HEK293 (cell line): ENCODE measurements at regions not wholly inside any gene's neighbourhood (a gene's known extent, or its start where the extent isn't known, plus 50 kb on each side); places are given as distances from the start of the nearest gene placed in this dataset.

ENCODE experiments used
- CTCF ChIA-PET: fragments of 350-600 bp; formaldehyde crosslinking; extraction: SDS; loops from one replicate; lab custom pipeline; 2021; ENCODE audit warnings: antibody characterized with exemption; lab: Yijun Ruan, JAX
- POLR2A ChIA-PET: fragments of 300-600 bp; formaldehyde crosslinking; extraction: SDS; loops from one replicate; lab custom pipeline; 2020; ENCODE audit warnings: antibody characterized with exemption, inconsistent platforms; lab: Yijun Ruan, JAX
- H3K27ac ChIP-seq: fragments of 200-500 bp; sonication (Bioruptor generic); 2 replicates; pipeline ENCODE4 v1.5.1; 2014; ENCODE audit warnings: low read depth, low read length, control low read depth, inconsistent platforms; ENCODE audit errors: extremely low read depth
- H3K36me3 ChIP-seq, 2 experiments: fragments of 200-500 bp in 1 of 2; sonication (Bioruptor generic) in 1 of 2; 1 replicate in 1 of 2; 2 replicates in 1 of 2; pipeline ENCODE4 v1.5.1; 2014 to 2017; ENCODE audit warnings: inconsistent platforms in 2 of 2, low read length in 2 of 2; ENCODE audit not compliant: control insufficient read depth in 2 of 2, insufficient read depth in 1 of 2
- H3K4me1 ChIP-seq: fragments of 200-500 bp; sonication (Bioruptor generic); 2 replicates; pipeline ENCODE4 v1.5.1; 2014; ENCODE audit warnings: mild to moderate bottlenecking, low read length, inconsistent platforms; ENCODE audit not compliant: control insufficient read depth, insufficient read depth
- H3K4me3 ChIP-seq: 2 replicates; pipeline ENCODE4 v1.5.1; 2011; ENCODE audit warnings: low read depth, mild to moderate bottlenecking, control low read depth, low read length, moderate library complexity
- H3K9me3 ChIP-seq: fragments of 200-500 bp; sonication (Bioruptor generic); 2 replicates; pipeline ENCODE4 v1.5.1; 2014; ENCODE audit warnings: low read depth, low read length, inconsistent platforms; ENCODE audit not compliant: control insufficient read depth, insufficient read depth
- BCL11A ChIP-seq: fragments of 450-650 bp; formaldehyde crosslinking; IDR thresholded peaks from 2 replicates; pipeline ENCODE4 v1.5.1; 2016; ENCODE audit warnings: low read depth, missing biosample characterization, missing genetic modification characterization
- BCL6B ChIP-seq: fragments of 450-650 bp; formaldehyde crosslinking; IDR thresholded peaks from 2 replicates; pipeline ENCODE4 v1.5.1; 2017; ENCODE audit warnings: missing biosample characterization, missing genetic modification characterization
- EGR2 ChIP-seq: fragments of 450-650 bp; formaldehyde crosslinking; IDR thresholded peaks from 2 replicates; pipeline ENCODE4 v1.5.1; 2016; ENCODE audit warnings: low read depth, missing biosample characterization, missing genetic modification characterization
- GLIS1 ChIP-seq: fragments of 450-650 bp; formaldehyde crosslinking; IDR thresholded peaks from 2 replicates; pipeline ENCODE4 v1.5.1; 2016; ENCODE audit warnings: missing biosample characterization, missing genetic modification characterization
- KLF1 ChIP-seq: fragments of 450-650 bp; formaldehyde crosslinking; IDR thresholded peaks from 2 replicates; pipeline ENCODE4 v1.5.1; 2016; ENCODE audit warnings: missing biosample characterization, missing genetic modification characterization
- SALL2 ChIP-seq: fragments of 450-650 bp; formaldehyde crosslinking; IDR thresholded peaks from 2 replicates; pipeline ENCODE4 v1.5.0; 2017; ENCODE audit warnings: missing biosample characterization, mild to moderate bottlenecking, missing genetic modification characterization, borderline replicate concordance
- SCRT1 ChIP-seq: fragments of 450-650 bp; formaldehyde crosslinking; IDR thresholded peaks from 2 replicates; pipeline ENCODE4 v1.5.1; 2016; ENCODE audit warnings: missing biosample characterization, missing genetic modification characterization, borderline replicate concordance
- WT1 ChIP-seq: fragments of 450-650 bp; formaldehyde crosslinking; IDR thresholded peaks from 2 replicates; pipeline ENCODE4 v1.5.1; 2016; ENCODE audit warnings: missing biosample characterization, missing genetic modification characterization
- ZFHX2 ChIP-seq: fragments of 450-650 bp; formaldehyde crosslinking; conservative IDR thresholded peaks from 2 replicates; pipeline ENCODE4 v1.5.1; 2016; ENCODE audit warnings: missing biosample characterization, missing genetic modification characterization
- ZIC2 ChIP-seq: fragments of 450-650 bp; formaldehyde crosslinking; IDR thresholded peaks from 2 replicates; pipeline ENCODE4 v1.5.1; 2016; ENCODE audit warnings: missing biosample characterization, missing genetic modification characterization
- ZNF24 ChIP-seq: fragments of 450-650 bp; formaldehyde crosslinking; IDR thresholded peaks from 2 replicates; pipeline ENCODE4 v1.5.1; 2016; ENCODE audit warnings: missing biosample characterization, missing genetic modification characterization
- ZNF324 ChIP-seq: fragments of 450-650 bp; formaldehyde crosslinking; IDR thresholded peaks from 2 replicates; pipeline ENCODE4 v1.5.1; 2016; ENCODE audit warnings: missing biosample characterization, missing genetic modification characterization
- ZNF341 ChIP-seq: fragments of 450-650 bp; formaldehyde crosslinking; IDR thresholded peaks from 2 replicates; pipeline ENCODE4; 2016; ENCODE audit warnings: low read depth, missing biosample characterization, missing genetic modification characterization
- ZNF423 ChIP-seq: fragments of 450-650 bp; formaldehyde crosslinking; IDR thresholded peaks from 2 replicates; pipeline ENCODE4 v1.5.1; 2016; ENCODE audit warnings: missing biosample characterization, missing genetic modification characterization
- ZNF558 ChIP-seq: fragments of 450-650 bp; formaldehyde crosslinking; IDR thresholded peaks from 2 replicates; pipeline ENCODE4 v1.5.1; 2016; ENCODE audit warnings: missing biosample characterization, missing genetic modification characterization
- ZNF600 ChIP-seq: fragments of 450-650 bp; formaldehyde crosslinking; IDR thresholded peaks from 2 replicates; pipeline ENCODE4 v1.5.1; 2016; ENCODE audit warnings: missing biosample characterization, missing genetic modification characterization
- ZNF777 ChIP-seq: fragments of 450-650 bp; formaldehyde crosslinking; IDR thresholded peaks from 2 replicates; pipeline ENCODE4 v1.5.1; 2017; ENCODE audit warnings: missing biosample characterization, missing genetic modification characterization, borderline replicate concordance
- ZXDB ChIP-seq: fragments of 450-650 bp; formaldehyde crosslinking; IDR thresholded peaks from 2 replicates; pipeline ENCODE4 v1.5.1; 2016; ENCODE audit warnings: missing biosample characterization, missing genetic modification characterization
- TF ChIP-seq, protein P1 (sequence below): fragments of 450-650 bp; formaldehyde crosslinking; IDR thresholded peaks from 2 replicates; pipeline ENCODE4 v1.5.1; 2016; ENCODE audit warnings: missing biosample characterization, missing genetic modification characterization
- TF ChIP-seq, protein P2 (sequence below): fragments of 450-650 bp; formaldehyde crosslinking; IDR thresholded peaks from 2 replicates; pipeline ENCODE4 v1.5.1; 2016; ENCODE audit warnings: missing biosample characterization, missing genetic modification characterization
- TF ChIP-seq, protein P3 (sequence below): fragments of 450-650 bp; formaldehyde crosslinking; IDR thresholded peaks from 2 replicates; pipeline ENCODE4 v1.5.1; 2016; ENCODE audit warnings: missing biosample characterization, missing genetic modification characterization, low read depth

GRCh38 chr12:124481772-124482566 lies 85.4 kb downstream of the NCOR2 start:
- CTCF ChIA-PET = no interaction called here
- Histone ChIP-seq H3K4me1 (no peaks in the 10 kb centered on the region), H3K4me3 (no peak overlapping the region), H3K36me3 (peaks cover 0 to 72% of the 10 kb centered on the region in 2 experiments; a peak in 2 of 3 replicates), H3K27ac (no peak overlapping the region), H3K9me3 (no peaks in the 10 kb centered on the region)
- TF ChIP-seq, protein P1, sequence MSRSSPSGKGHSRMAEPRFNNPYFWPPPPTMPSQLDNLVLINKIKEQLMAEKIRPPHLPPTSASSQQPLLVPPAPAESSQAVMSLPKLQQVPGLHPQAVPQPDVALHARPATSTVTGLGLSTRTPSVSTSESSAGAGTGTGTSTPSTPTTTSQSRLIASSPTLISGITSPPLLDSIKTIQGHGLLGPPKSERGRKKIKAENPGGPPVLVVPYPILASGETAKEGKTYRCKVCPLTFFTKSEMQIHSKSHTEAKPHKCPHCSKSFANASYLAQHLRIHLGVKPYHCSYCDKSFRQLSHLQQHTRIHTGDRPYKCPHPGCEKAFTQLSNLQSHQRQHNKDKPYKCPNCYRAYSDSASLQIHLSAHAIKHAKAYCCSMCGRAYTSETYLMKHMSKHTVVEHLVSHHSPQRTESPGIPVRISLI (tag by site-specific recombination) = no peak
- peak; percentile 36; the same call in 1 of the 2 replicates for TF ChIP-seq ZFHX2
- peak; percentile 68 for TF ChIP-seq EGR2 (tag by site-specific recombination)
- POLR2A ChIA-PET = interaction anchor here (0.5 kb wide), 1 partner anchor 476 kb away, joined by 4 read pairs; no protein-coding TSS in a partner anchor

GRCh38 chr12:124481257-124481750 lies 86.1 kb downstream of the NCOR2 start:
- TF ChIP-seq ZIC2 (tag by site-specific recombination) = peak; percentile 99
- TF ChIP-seq ZNF341 (tag by site-specific recombination) = peak; percentile 46; the same call in 1 of the 2 replicates
- TF ChIP-seq, protein P2, sequence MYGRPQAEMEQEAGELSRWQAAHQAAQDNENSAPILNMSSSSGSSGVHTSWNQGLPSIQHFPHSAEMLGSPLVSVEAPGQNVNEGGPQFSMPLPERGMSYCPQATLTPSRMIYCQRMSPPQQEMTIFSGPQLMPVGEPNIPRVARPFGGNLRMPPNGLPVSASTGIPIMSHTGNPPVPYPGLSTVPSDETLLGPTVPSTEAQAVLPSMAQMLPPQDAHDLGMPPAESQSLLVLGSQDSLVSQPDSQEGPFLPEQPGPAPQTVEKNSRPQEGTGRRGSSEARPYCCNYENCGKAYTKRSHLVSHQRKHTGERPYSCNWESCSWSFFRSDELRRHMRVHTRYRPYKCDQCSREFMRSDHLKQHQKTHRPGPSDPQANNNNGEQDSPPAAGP = 0 out of 2 replicates have a peak, but pooled peaks have one; percentile 5
- no peak for TF ChIP-seq ZNF24 (tag by site-specific recombination)
- TF ChIP-seq, protein P3, sequence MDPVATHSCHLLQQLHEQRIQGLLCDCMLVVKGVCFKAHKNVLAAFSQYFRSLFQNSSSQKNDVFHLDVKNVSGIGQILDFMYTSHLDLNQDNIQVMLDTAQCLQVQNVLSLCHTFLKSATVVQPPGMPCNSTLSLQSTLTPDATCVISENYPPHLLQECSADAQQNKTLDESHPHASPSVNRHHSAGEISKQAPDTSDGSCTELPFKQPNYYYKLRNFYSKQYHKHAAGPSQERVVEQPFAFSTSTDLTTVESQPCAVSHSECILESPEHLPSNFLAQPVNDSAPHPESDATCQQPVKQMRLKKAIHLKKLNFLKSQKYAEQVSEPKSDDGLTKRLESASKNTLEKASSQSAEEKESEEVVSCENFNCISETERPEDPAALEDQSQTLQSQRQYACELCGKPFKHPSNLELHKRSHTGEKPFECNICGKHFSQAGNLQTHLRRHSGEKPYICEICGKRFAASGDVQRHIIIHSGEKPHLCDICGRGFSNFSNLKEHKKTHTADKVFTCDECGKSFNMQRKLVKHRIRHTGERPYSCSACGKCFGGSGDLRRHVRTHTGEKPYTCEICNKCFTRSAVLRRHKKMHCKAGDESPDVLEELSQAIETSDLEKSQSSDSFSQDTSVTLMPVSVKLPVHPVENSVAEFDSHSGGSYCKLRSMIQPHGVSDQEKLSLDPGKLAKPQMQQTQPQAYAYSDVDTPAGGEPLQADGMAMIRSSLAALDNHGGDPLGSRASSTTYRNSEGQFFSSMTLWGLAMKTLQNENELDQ = no peak
- 0 out of 2 replicates have a peak, but pooled peaks have one; percentile 3 for TF ChIP-seq ZNF600 (tag by site-specific recombination)
- TF ChIP-seq KLF1 (tag by site-specific recombination) = no peak
- TF ChIP-seq GLIS1 (tag by site-specific recombination) = peak; percentile 90
- Histone ChIP-seq H3K9me3 (no peaks in the 10 kb centered on the region), H3K27ac (no peak overlapping the region), H3K36me3 (peaks cover 0 to 73% of the 10 kb centered on the region in 2 experiments; a peak in 2 of 3 replicates), H3K4me1 (no peaks in the 10 kb centered on the region), H3K4me3 (no peak overlapping the region)
- CTCF ChIA-PET = no interaction called here
- POLR2A ChIA-PET = no interaction called here

DNA sequence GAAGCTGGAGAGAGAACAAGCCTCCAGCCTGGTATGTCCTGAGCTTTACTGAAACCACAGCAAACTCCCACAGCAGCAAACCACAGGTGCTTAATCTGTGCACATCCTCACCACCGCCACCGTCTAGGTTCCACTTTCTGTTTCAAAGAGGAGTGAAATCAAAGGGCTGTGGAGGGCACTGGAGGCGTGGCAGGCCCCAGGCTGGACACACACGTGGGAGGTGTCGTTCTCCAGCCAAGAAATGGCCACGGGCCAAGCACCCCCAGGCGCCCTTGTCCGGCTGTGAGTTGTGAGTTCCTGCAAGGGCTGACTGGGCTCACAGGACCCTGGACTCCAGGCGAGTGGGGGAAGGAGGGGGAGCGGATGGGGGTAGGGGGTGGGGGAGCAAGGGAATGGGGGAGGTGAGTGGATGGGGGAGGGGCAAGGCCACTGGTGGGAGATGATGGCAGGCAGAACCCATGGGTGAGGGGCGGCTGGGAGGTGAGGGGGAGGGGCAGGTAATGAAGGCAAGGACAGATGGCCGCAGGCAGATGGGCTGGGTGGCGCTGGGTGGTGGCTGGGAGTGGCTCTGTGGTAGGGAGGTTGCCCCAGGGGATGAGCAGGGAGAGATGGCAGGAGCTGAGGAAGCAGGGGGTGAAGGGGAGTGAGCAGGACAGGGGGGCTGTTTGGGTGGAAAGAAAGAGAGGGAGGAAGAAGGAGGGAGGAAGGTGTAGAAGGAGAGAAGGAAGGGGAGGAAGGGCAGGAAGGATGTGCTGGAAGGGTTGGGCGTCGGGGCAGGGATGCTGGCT lies 86.7 kb downstream of the NCOR2 start:
- POLR2A ChIA-PET = no interaction called here
- TF ChIP-seq SALL2 (tag by site-specific recombination) = no peak
- TF ChIP-seq SCRT1 (tag by site-specific recombination) = no peak
- no peak for TF ChIP-seq BCL6B (tag by site-specific recombination)
- no peak for TF ChIP-seq BCL11A
- TF ChIP-seq ZNF423 (tag by site-specific recombination) = no peak
- no peak for TF ChIP-seq ZXDB (tag by site-specific recombination)
- peak; percentile 68 for TF ChIP-seq WT1 (tag by site-specific recombination)
- no peak for TF ChIP-seq ZNF324 (tag by site-specific recombination)
- TF ChIP-seq ZNF777 (tag by site-specific recombination) = no peak
- no peak for TF ChIP-seq ZNF558

More for the DNA sequence above, 86.7 kb downstream of the NCOR2 start:
- CTCF ChIA-PET = interaction anchor here (1.3 kb wide), 1 partner anchor 288 kb away, joined by 3 read pairs; no protein-coding TSS in a partner anchor
- peaks cover 0 to 76% of the 10 kb centered on the region in 2 experiments; a peak in 2 of 3 replicates for H3K36me3 ChIP-seq
- H3K4me3 ChIP-seq = no peak overlapping the region
- no peak overlapping the region for H3K27ac ChIP-seq
- no peaks in the 10 kb centered on the region for H3K9me3 ChIP-seq
- H3K4me1 ChIP-seq = no peaks in the 10 kb centered on the region
